Heart left ventricle (tissue), 16 donors: ENCODE measurements at regions not wholly inside any gene's neighbourhood (a gene's known extent, or its start where the extent isn't known, plus 50 kb on each side); places are given as distances from the start of the nearest gene placed in this dataset.

Source experiments
- ATAC-seq, 4 donors: fragments of 200-7000 bp; cut with Tn5 transposase; one replicate each; pipeline ENCODE4 v1.9.1; 2020 to 2022; ENCODE audit warnings: moderate library complexity in 4 of 4, mild to moderate bottlenecking in 3 of 4, moderate number of reproducible peaks in 1 of 4
- DNase-seq, 5 donors: peaks; one replicate each; pipeline ENCODE4 v3.0.0-alpha.2; 2020
- H3K27ac ChIP-seq, 12 donors: fragments of 200-600 bp; sonication (generic) in 4 of 12; one replicate each; pipeline versions ENCODE4 v1.5.0 to v1.8.0; 2016 to 2022; ENCODE audit warnings: mild to moderate bottlenecking in 2 of 12
- H3K27me3 ChIP-seq, 9 donors: fragments of 200-600 bp; sonication (generic) in 2 of 9; one replicate each; pipeline versions ENCODE4 v1.5.1 to v1.8.0; 2016 to 2022; ENCODE audit warnings: mild to moderate bottlenecking in 3 of 9
- H3K36me3 ChIP-seq, 9 donors: fragments of 200-600 bp; sonication (generic) in 2 of 9; one replicate each; pipeline versions ENCODE4 v1.5.0 to v1.8.0; 2018 to 2022; ENCODE audit warnings: mild to moderate bottlenecking in 2 of 9
- H3K4me1 ChIP-seq, 12 donors: fragments of 200-600 bp; sonication (generic) in 4 of 12; one replicate each; pipeline versions ENCODE4 v1.5.0 to v1.8.0; 2016 to 2022; ENCODE audit warnings: mild to moderate bottlenecking in 3 of 12
- H3K4me3 ChIP-seq, 12 donors: fragments of 200-600 bp; sonication (generic) in 4 of 12; one replicate each; pipeline versions ENCODE4 v1.5.0 to v1.8.0; 2017 to 2022; ENCODE audit warnings: mild to moderate bottlenecking in 9 of 12, moderate library complexity in 4 of 12
- H3K9me3 ChIP-seq, 12 donors: fragments of 200-600 bp; sonication (generic) in 4 of 12; one replicate each; pipeline versions ENCODE4 v1.5.0 to v1.8.0; 2016 to 2022; ENCODE audit warnings: mild to moderate bottlenecking in 1 of 12
- CTCF ChIP-seq, 12 donors: fragments of 200-600 bp; sonication (generic) in 4 of 12; IDR thresholded peaks; one replicate each; pipeline versions ENCODE4 v1.5.0 to v1.8.0; 2018 to 2022; ENCODE audit warnings: antibody characterized with exemption in 12 of 12, mild to moderate bottlenecking in 5 of 12
- POLR2A ChIP-seq, 2 donors: fragments of 450-650 bp; IDR thresholded peaks; one replicate each; pipeline ENCODE4 v1.6.1; 2017; ENCODE audit warnings: antibody characterized with exemption in 2 of 2, mild to moderate bottlenecking in 2 of 2, moderate library complexity in 2 of 2
- WGBS, 4 donors: extraction: QIAGEN DNeasy Blood & Tissue Kit in 2 of 4; methylation state at CpG; one replicate each; pipeline versions ENCODE4 v1.1.5 to v1.1.7; 2013 to 2018; 5-methylcytosine and 5-hydroxymethylcytosine counted together
- intact Hi-C, 10 donors: fragments of 100-400 bp; cut with DNase I; formaldehyde crosslinking; loops; one replicate each; pipeline versions ENCODE4 v1.11.1 to v1.14.2; 2022
- donor health status: ischemic (EF 13 %, LVEDD 7.1; RV severe dilation, severe dysfunction).
- donor health status: healthy with polysubstance abuse.
- donor health status: DM: no; HTN: yes; CAD: no.
- donor health status: DM: no; HTN: no; CAD: no.
- donor health status: ischemic (EF 25% LVEDD 6.9; RV normal size, moderate dysfunction).
- donor health status: ischemic (EF 25% LVEDD 5.7; RV mildly dilated, moderate dysfunction).
- donor health status: healthy.
- donor health status: DM: yes; HTN: yes; CAD: no.
- donor health status: ischemic (EF 35%, LVEDD 5.7; RV mildly dilated, moderate dysfunction).
- donor health status: nonischemic (EF 11% LVEDD 7.7; RV severe dilation, severe dysfunction).
- donor health status: DM: yes; HTN: yes; CAD: no.
- donor health status: PGD.
- donor health status: ischemic (EF 29% LVEDD 5.4; RV normal size, mild dysfunction).
- donor health status: nonischemic (EF 23%, LVEDD 6.1; RV moderate dilation, normal function).

GRCh38 chr7:130899071-130899560 is 165.1 kb upstream of the KLF14 start:
- 77 to 85% (median 80%) methylated on average over 11 of the region's 11 CpGs for WGBS, 4 donors
- Histone ChIP-seq H3K4me3 (no peak overlapping the region), H3K27ac (peak overlapping the region in 6 of 12 donors; percentile 8 to 81 (median 54)), H3K4me1 (peaks cover 7 to 91% (median 66%) of the 10 kb centered on the region in 12 donors), H3K36me3 (peaks cover 0 to 79% (median 35%) of the 10 kb centered on the region in 9 donors), H3K27me3 (no peaks in the 10 kb centered on the region), H3K9me3 (no peaks in the 10 kb centered on the region)
- DNase-seq: no peak
- intact Hi-C loops: loop anchor here in 8 of 10 donors (5.0 to 10.0 kb wide), 10 partner anchors 106 to 526 kb away; partner anchors contain the start of gene MKLN1 (in 2 of the 8)
- TF ChIP-seq POLR2A (IDR thresholded peaks at IDR 0.05): no peak
- TF ChIP-seq CTCF (IDR thresholded peaks at IDR 0.05): no peak
- ATAC-seq: no peak

GRCh38 chr7:130899638-130900401 is 165.8 kb upstream of the KLF14 start:
- 88 to 91% (median 90%) methylated on average over 15 of the region's 15 CpGs for WGBS, 4 donors
- DNase-seq (no peak), ATAC-seq (no peak)
- no peak for TF ChIP-seq POLR2A (IDR thresholded peaks at IDR 0.05)
- no peak for TF ChIP-seq CTCF (IDR thresholded peaks at IDR 0.05)
- Histone ChIP-seq H3K9me3 (no peaks in the 10 kb centered on the region), H3K4me1 (peaks cover 7 to 91% (median 65%) of the 10 kb centered on the region in 12 donors), H3K36me3 (peaks cover 0 to 83% (median 33%) of the 10 kb centered on the region in 9 donors), H3K4me3 (no peak overlapping the region), H3K27ac (peak overlapping the region in 7 of 12 donors; percentile 8 to 81 (median 62)), H3K27me3 (no peaks in the 10 kb centered on the region)
- intact Hi-C loops: loop anchor here in 9 of 10 donors (5.0 to 10.0 kb wide), 11 partner anchors 97 to 525 kb away; partner anchors contain the start of gene MKLN1 (in 2 of the 9)

- intact Hi-C loops: loop anchor here in 3 of 10 donors (5.0 to 10.0 kb wide), 3 partner anchors 97 to 404 kb away; no protein-coding TSS in a partner anchor
- peaks cover 7 to 88% (median 64%) of the 10 kb centered on the region in 12 donors for H3K4me1 ChIP-seq
- WGBS, 4 donors: 78 to 85% (median 81%) methylated on average over 5 of the region's 5 CpGs
- TF ChIP-seq CTCF (IDR thresholded peaks at IDR 0.05) (no peak), POLR2A (IDR thresholded peaks at IDR 0.05) (no peak)
- DNase-seq: no peak
- no peak overlapping the region for H3K4me3 ChIP-seq
- H3K27me3 ChIP-seq: no peaks in the 10 kb centered on the region
- peak overlapping the region in 11 of 12 donors; percentile 26 to 81 (median 62) for H3K27ac ChIP-seq
- no peaks in the 10 kb centered on the region for H3K9me3 ChIP-seq
- ATAC-seq: no peak
- H3K36me3 ChIP-seq: peaks cover 0 to 78% (median 26%) of the 10 kb centered on the region in 9 donors
Measured at GRCh38 chr7:130900471-130901076, 166.6 kb upstream of the KLF14 start.
